Trophoblast cell (in vitro differentiated cells and primary cell): ENCODE measurements at regions not wholly inside any gene's neighbourhood (a gene's known extent, or its start where the extent isn't known, plus 50 kb on each side); places are given as distances from the start of the nearest gene placed in this dataset.
A peak's percentile ranks its signal among the peaks of the same experiment; 100 is the strongest.

Experiments used
- DNase-seq, 2 donors: peaks; one replicate each; pipeline ENCODE4 v3.0.0-alpha.2; 2016
- H2AFZ ChIP-seq: 2 replicates; pipeline ENCODE4 v1.6.1; 2013; ENCODE audit warnings: low read length, moderate library complexity, mild to moderate bottlenecking; ENCODE audit not compliant: insufficient read depth, poor library complexity
- H2AK5ac ChIP-seq: 2 replicates; pipeline ENCODE4 v1.6.1; 2013; ENCODE audit warnings: mild to moderate bottlenecking, low read length
- H2BK120ac ChIP-seq: 2 replicates; pipeline ENCODE4 v1.6.1; 2013; ENCODE audit warnings: low read length, mild to moderate bottlenecking, moderate library complexity; ENCODE audit not compliant: insufficient read depth, poor library complexity
- H2BK12ac ChIP-seq: 2 replicates; pipeline ENCODE4 v1.6.1; 2013; ENCODE audit warnings: mild to moderate bottlenecking, low read length, moderate library complexity
- H2BK5ac ChIP-seq: 2 replicates; pipeline ENCODE4 v1.6.1; 2013; ENCODE audit warnings: low read length, low read depth, moderate library complexity, mild to moderate bottlenecking; ENCODE audit not compliant: poor library complexity
- H3K14ac ChIP-seq: 2 replicates; pipeline ENCODE4 v1.6.1; 2013; ENCODE audit warnings: mild to moderate bottlenecking, low read length
- H3K18ac ChIP-seq: 2 replicates; pipeline ENCODE4 v1.6.1; 2013; ENCODE audit warnings: mild to moderate bottlenecking, low read length
- H3K23ac ChIP-seq: 2 replicates; pipeline ENCODE4 v1.6.1; 2013; ENCODE audit warnings: low read length
- H3K27ac ChIP-seq: 2 replicates; pipeline ENCODE4 v1.5.1; 2013; ENCODE audit warnings: low read depth, mild to moderate bottlenecking, inconsistent platforms, low read length, moderate library complexity
- H3K27me3 ChIP-seq: 2 replicates; pipeline ENCODE4 v1.6.1; 2013; ENCODE audit warnings: inconsistent platforms, mild to moderate bottlenecking, low read length, moderate library complexity; ENCODE audit not compliant: insufficient read depth
- H3K36me3 ChIP-seq, 2 experiments: 1 replicate in 1 of 2; 2 replicates in 1 of 2; pipeline ENCODE4 v1.6.1; 2013; ENCODE audit warnings: low read length in 2 of 2, mild to moderate bottlenecking in 2 of 2, moderate library complexity in 1 of 2; ENCODE audit not compliant: insufficient read depth in 2 of 2, control insufficient read depth in 1 of 2
- H3K4ac ChIP-seq: 2 replicates; pipeline ENCODE4 v1.6.1; 2013; ENCODE audit warnings: low read depth, mild to moderate bottlenecking, low read length, moderate library complexity
- H3K4me1 ChIP-seq, 2 experiments: 1 replicate in 1 of 2; 2 replicates in 1 of 2; pipeline ENCODE4 v1.6.1; 2013; ENCODE audit warnings: low read length in 2 of 2, mild to moderate bottlenecking in 2 of 2, moderate library complexity in 1 of 2; ENCODE audit not compliant: insufficient read depth in 2 of 2, control insufficient read depth in 1 of 2
- H3K4me2 ChIP-seq: 2 replicates; pipeline ENCODE4 v1.6.1; 2013; ENCODE audit warnings: inconsistent platforms, mild to moderate bottlenecking, low read length, moderate library complexity
- H3K4me3 ChIP-seq: 2 replicates; pipeline ENCODE4 v1.5.1; 2013; ENCODE audit warnings: mild to moderate bottlenecking, low read depth, low read length, inconsistent platforms
- H3K79me1 ChIP-seq: one replicate; pipeline ENCODE4 v1.6.1; 2013; ENCODE audit warnings: low read length
- H3K79me2 ChIP-seq: 2 replicates; pipeline ENCODE4 v1.6.1; 2013; ENCODE audit warnings: low read length, mild to moderate bottlenecking; ENCODE audit not compliant: control insufficient read depth, insufficient read depth, poor library complexity
- H3K9ac ChIP-seq: 2 replicates; pipeline ENCODE4 v1.6.1; 2013; ENCODE audit warnings: mild to moderate bottlenecking, low read length
- H3K9me3 ChIP-seq: 2 replicates; pipeline ENCODE4 v1.6.1; 2013; ENCODE audit warnings: low read depth, mild to moderate bottlenecking, control low read depth, inconsistent platforms, low read length; ENCODE audit not compliant: insufficient read depth
- H4K12ac ChIP-seq: 2 replicates; pipeline ENCODE4 v1.6.1; 2013; ENCODE audit warnings: low read depth, mild to moderate bottlenecking, low read length, moderate library complexity
- H4K8ac ChIP-seq: 2 replicates; pipeline ENCODE4 v1.6.1; 2013; ENCODE audit warnings: low read depth, mild to moderate bottlenecking, low read length, moderate library complexity
- H4K91ac ChIP-seq: one replicate; pipeline ENCODE4 v1.6.1; 2013; ENCODE audit warnings: low read depth, mild to moderate bottlenecking, low read length, moderate library complexity
- WGBS: extraction: QIAGEN DNeasy Blood & Tissue Kit; methylation state at CpG from one replicate; pipeline ENCODE4 v1.1.7; 2013; ENCODE audit warnings: missing lambda C conversion rate; ENCODE audit not compliant: insufficient read length, insufficient coverage; ENCODE audit errors: extremely low coverage; 5-methylcytosine and 5-hydroxymethylcytosine counted together

DNA sequence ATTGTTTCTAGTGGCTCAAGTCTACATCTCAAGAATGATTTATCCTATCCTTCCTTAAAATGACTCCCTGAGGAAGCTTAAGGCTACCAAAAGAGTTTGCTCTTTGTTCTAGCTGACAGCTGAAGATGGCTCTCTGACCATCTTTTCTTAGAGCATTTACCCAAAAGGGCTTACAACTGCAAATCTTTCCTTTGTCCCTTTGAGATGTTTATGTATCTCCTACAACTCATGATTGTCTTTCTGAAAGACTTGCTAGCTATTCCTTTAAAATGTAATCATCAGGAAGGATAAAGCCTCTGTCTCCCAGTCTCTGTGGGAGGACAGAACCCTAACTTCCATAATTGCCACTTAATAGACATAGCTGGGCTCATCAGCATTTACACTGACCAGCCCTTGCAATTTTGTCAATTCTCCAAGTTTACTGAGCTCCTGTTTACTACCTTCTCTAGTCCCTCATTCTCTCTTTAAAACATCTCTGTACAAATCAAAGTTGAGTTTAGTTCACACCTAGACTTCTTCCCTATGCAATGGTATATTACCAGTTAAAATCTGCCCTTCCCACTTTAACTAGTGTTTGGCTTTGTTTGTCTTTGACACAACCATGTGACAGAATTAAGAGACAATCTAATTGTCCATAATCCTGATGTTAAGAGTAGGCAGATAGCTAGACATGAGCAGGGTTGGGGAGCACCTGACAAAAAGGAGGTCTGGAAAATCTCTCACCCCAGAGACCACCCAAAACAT, 188.2 kb downstream of the PTH2R start:
- Histone ChIP-seq H3K4me1 (peaks cover 0 to 2% of the 10 kb centered on the region in 2 experiments), H3K23ac (no peak overlapping the region), H4K12ac (no peak overlapping the region), H3K27me3 (no peaks in the 10 kb centered on the region), H3K79me2 (no peaks in the 10 kb centered on the region), H2BK120ac (no peak overlapping the region), H3K36me3 (no peaks in the 10 kb centered on the region), H2BK5ac (no peak overlapping the region), H2BK12ac (no peak overlapping the region), H3K18ac (no peak overlapping the region), H2AFZ (no peak overlapping the region), H3K79me1 (no peaks in the 10 kb centered on the region), H4K8ac (no peak overlapping the region), H3K4ac (no peak overlapping the region), H3K14ac (no peak overlapping the region), H3K9ac (no peak overlapping the region), H3K4me3 (no peak overlapping the region), H3K9me3 (peaks cover 3% of the 10 kb centered on the region), H3K27ac (no peak overlapping the region), H2AK5ac (no peak overlapping the region), H4K91ac (no peak overlapping the region), H3K4me2 (no peak overlapping the region)
- no peak for DNase-seq

DNA sequence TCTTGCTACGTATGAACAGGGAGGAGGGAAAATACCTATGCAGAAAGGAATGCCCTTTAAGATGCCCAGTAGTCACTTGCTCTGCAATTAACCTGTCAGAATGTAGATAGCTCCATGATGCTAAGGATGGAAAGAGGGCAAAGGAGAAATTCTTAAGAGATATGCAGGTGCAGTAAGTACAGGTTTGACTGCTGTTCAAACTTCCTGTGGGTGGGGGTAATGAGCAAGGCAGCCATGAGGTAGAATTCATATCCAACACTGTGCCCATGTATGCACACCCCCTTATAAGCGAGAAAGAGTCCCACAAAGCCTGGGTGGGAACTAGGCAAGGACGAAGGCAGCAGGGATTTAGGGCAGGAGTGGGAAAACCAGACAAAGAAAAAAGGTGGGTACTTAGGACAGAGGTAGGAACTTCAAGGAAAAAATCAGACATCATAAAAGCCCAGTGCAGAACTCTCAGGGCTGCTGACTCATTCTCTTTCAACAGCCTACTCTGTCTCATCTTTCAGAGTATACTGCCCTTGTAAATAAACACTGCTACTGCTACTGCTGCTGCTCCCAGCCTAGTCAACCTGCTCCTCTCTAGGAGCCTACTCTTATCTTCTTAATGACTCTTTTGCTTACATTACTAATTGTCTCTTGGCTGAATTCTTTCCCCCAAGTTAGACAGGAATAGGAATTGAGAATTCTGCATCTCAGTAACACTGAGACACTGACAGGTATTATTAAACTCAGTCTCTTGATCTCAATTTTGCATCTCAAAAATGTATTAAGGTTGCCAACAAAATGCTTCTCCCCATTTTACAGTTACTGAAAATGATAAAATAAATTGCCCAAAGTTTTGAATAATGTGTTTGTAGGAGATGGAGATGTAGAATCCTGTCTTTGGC, 189.0 kb downstream of the PTH2R start:
- Histone ChIP-seq H2AK5ac (no peak overlapping the region), H3K4me2 (peak overlapping the region; percentile 4), H2BK5ac (no peak overlapping the region), H3K4me1 (peaks cover 0 to 2% of the 10 kb centered on the region in 2 experiments), H4K91ac (no peak overlapping the region), H2BK12ac (no peak overlapping the region), H3K23ac (no peak overlapping the region), H3K9me3 (peaks cover 3% of the 10 kb centered on the region), H3K14ac (no peak overlapping the region), H3K9ac (no peak overlapping the region), H3K27ac (no peak overlapping the region), H3K79me2 (no peaks in the 10 kb centered on the region), H3K4ac (no peak overlapping the region), H3K79me1 (no peaks in the 10 kb centered on the region), H3K27me3 (no peaks in the 10 kb centered on the region), H2BK120ac (no peak overlapping the region), H3K36me3 (no peaks in the 10 kb centered on the region), H2AFZ (no peak overlapping the region), H3K4me3 (no peak overlapping the region), H3K18ac (no peak overlapping the region), H4K12ac (no peak overlapping the region), H4K8ac (no peak overlapping the region)
- no CpG with 5 or more reads among the region's 3 CpGs for WGBS
- peak in 1 of 2 donors; percentile 19 for DNase-seq

GRCh38 chr2:208607694-208608093, 201.1 kb downstream of the PTH2R start:
- Histone ChIP-seq H3K79me2 (no peaks in the 10 kb centered on the region), H3K27me3 (no peaks in the 10 kb centered on the region), H3K9ac (no peak overlapping the region), H3K9me3 (no peaks in the 10 kb centered on the region), H2AFZ (no peak overlapping the region), H3K4me1 (no peaks in the 10 kb centered on the region), H3K27ac (no peak overlapping the region), H3K4ac (no peak overlapping the region), H4K12ac (no peak overlapping the region), H2BK12ac (no peak overlapping the region), H3K4me3 (no peak overlapping the region), H2AK5ac (no peak overlapping the region), H4K91ac (no peak overlapping the region), H3K4me2 (no peak overlapping the region), H3K36me3 (no peaks in the 10 kb centered on the region), H2BK120ac (no peak overlapping the region), H3K18ac (no peak overlapping the region), H2BK5ac (no peak overlapping the region), H4K8ac (no peak overlapping the region), H3K23ac (no peak overlapping the region), H3K79me1 (no peaks in the 10 kb centered on the region), H3K14ac (no peak overlapping the region)
- WGBS: no CpG with 5 or more reads among the region's 4 CpGs
- DNase-seq: no peak

DNA sequence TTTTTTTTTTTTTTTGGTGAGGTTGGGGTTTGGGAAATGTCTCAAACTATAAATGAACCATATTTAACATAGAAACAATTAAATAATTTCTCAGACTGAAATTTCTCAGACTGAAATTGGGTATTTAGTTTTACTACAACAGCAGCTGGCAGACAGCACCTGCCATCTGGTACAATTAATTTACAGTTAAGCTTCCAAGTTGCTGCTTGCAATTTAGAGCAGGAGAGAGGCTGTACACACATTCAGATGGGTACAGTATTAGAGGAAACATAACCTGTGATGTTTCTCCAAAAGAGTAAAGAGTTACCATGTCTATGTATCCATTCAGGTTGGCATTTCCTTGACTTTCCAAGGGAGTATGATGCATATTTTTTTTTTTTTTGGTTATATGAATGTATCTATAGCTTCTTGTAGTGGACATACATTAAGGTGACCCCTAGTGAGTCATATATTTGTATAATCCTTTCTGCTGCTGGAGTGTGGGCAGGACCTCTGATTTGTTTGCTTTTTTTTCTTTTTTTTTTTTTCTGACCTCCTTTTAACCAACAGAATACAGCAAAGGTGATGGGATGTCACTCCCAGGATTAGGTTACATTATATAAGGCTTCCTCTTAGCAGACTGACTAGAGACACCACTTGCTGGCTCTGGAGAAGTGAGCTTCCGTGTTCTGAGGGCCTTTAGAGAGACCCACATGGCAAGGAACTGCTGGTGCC, 201.7 kb downstream of the PTH2R start:
- no peaks in the 10 kb centered on the region for H3K9me3 ChIP-seq
- no peak overlapping the region for H3K18ac ChIP-seq
- no peaks in the 10 kb centered on the region for H3K79me1 ChIP-seq
- H3K36me3 ChIP-seq: no peaks in the 10 kb centered on the region
- no peaks in the 10 kb centered on the region for H3K4me1 ChIP-seq
- H2AK5ac ChIP-seq: no peak overlapping the region
- H4K12ac ChIP-seq: no peak overlapping the region
- H3K14ac ChIP-seq: no peak overlapping the region
- H2BK12ac ChIP-seq: no peak overlapping the region
- no peak overlapping the region for H4K8ac ChIP-seq
- no peak for DNase-seq
- no peaks in the 10 kb centered on the region for H3K27me3 ChIP-seq
- no peak overlapping the region for H3K27ac ChIP-seq
- no peak overlapping the region for H3K4ac ChIP-seq
- H2BK5ac ChIP-seq: no peak overlapping the region
- H3K9ac ChIP-seq: no peak overlapping the region
- H3K79me2 ChIP-seq: no peaks in the 10 kb centered on the region
- H2BK120ac ChIP-seq: no peak overlapping the region
- H3K4me2 ChIP-seq: no peak overlapping the region
- H2AFZ ChIP-seq: no peak overlapping the region
- no peak overlapping the region for H3K4me3 ChIP-seq
- WGBS: no CpG with 5 or more reads among the region's 1 CpG
- no peak overlapping the region for H3K23ac ChIP-seq
- no peak overlapping the region for H4K91ac ChIP-seq
